HFF-Myc (cell line): ENCODE measurements at regions not wholly inside any gene's neighbourhood (a gene's known extent, or its start where the extent isn't known, plus 50 kb on each side); places are given as distances from the start of the nearest gene placed in this dataset.

ENCODE experiments used
- DNase-seq: peaks from one replicate; pipeline ENCODE4 v3.0.0-alpha.2; 2011; ENCODE audit warnings: low read depth; ENCODE audit errors: extremely low read depth
- H3K4me3 ChIP-seq: replicated peaks from 2 replicates; pipeline ENCODE4 v1.5.1; 2011; ENCODE audit warnings: low read depth, mild to moderate bottlenecking, control low read depth, low read length
- TF ChIP-seq, protein P1 (sequence below): IDR thresholded peaks from 2 replicates; pipeline ENCODE4 v1.5.1; 2012; ENCODE audit warnings: mild to moderate bottlenecking, low read depth, low read length, control low read depth; ENCODE audit errors: missing control alignments

GRCh38 chr4:188455062-188455752, 316.0 kb downstream of the TRIML1 start:
- TF ChIP-seq, protein P1, sequence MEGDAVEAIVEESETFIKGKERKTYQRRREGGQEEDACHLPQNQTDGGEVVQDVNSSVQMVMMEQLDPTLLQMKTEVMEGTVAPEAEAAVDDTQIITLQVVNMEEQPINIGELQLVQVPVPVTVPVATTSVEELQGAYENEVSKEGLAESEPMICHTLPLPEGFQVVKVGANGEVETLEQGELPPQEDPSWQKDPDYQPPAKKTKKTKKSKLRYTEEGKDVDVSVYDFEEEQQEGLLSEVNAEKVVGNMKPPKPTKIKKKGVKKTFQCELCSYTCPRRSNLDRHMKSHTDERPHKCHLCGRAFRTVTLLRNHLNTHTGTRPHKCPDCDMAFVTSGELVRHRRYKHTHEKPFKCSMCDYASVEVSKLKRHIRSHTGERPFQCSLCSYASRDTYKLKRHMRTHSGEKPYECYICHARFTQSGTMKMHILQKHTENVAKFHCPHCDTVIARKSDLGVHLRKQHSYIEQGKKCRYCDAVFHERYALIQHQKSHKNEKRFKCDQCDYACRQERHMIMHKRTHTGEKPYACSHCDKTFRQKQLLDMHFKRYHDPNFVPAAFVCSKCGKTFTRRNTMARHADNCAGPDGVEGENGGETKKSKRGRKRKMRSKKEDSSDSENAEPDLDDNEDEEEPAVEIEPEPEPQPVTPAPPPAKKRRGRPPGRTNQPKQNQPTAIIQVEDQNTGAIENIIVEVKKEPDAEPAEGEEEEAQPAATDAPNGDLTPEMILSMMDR: no peak
- no peak overlapping the region for H3K4me3 ChIP-seq
- DNase-seq: no peak

GRCh38 chr4:188459381-188459780, 320.1 kb downstream of the TRIML1 start:
- TF ChIP-seq, protein P1: no peak
- no peak for DNase-seq
- no peak overlapping the region for H3K4me3 ChIP-seq

- H3K4me3 ChIP-seq: no peak overlapping the region
- no peak for DNase-seq
- TF ChIP-seq, protein P1: no peak
These were observed 324.7 kb downstream of the TRIML1 start for GRCh38 chr4:188463909-188464308.

GRCh38 chr4:188466001-188466400, 326.8 kb downstream of the TRIML1 start:
- H3K4me3 ChIP-seq: no peak overlapping the region
- TF ChIP-seq, protein P1: no peak
- no peak for DNase-seq

DNA sequence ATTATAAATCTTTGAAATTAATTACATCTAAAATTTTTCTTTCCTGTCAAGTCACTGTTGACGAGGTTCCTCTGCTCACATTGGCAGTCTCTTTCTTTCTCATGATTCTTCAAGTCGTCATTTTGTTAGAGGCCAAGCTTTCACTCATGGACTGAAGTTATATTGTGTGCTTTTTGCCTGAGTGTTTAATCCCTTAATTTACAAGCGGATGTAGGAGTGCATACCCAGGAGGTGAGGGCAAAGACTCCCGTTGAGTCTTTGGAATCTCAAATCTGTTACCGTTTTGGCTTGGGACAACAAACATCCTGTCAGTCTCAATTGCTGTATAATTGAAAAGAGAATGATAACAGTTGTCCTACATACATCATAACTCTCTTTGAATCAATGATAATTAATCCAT, 345.0 kb downstream of the TRIML1 start:
- DNase-seq: no peak
- TF ChIP-seq, protein P1: no peak
- no peak overlapping the region for H3K4me3 ChIP-seq

- no peak for DNase-seq
- TF ChIP-seq, protein P1: no peak
- H3K4me3 ChIP-seq: no peak overlapping the region
These were observed 346.7 kb downstream of the TRIML1 start for GRCh38 chr4:188485906-188486305.

DNA sequence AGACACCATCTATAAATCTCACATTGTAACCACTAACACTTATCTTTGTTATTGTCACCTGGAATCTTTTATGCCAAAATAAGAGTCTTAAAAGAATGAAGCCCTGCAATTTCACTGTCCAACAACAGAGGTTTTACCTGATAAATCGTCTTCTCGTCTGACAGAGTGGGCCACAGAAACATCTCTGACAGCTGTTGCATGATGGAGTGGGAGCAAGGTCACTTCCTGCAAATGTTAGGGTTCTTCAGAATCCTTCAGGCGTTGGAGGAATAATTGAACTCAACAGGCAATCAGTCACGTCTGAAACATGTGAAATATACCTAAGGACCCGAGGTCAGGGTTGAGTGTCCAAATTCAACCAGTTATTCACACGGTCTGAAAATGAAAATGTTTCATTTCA, 353.6 kb downstream of the TRIML1 start:
- TF ChIP-seq, protein P1: no peak
- DNase-seq: no peak
- no peak overlapping the region for H3K4me3 ChIP-seq
